Activated T-helper 1 cell treated with anti-CD3 and anti-CD28 coated beads, Interleukin-12 subunit alpha, Interleukin-12 subunit beta, Interleukin-2, Interleukin-4 antibody, amounts not matched to agents 30 ng/mL and 10 ng/mL and 1 ng/mL, durations not matched to agents 14 hours and 24 hours and 36 hours (primary cell): ENCODE measurements at regions not wholly inside any gene's neighbourhood (a gene's known extent, or its start where the extent isn't known, plus 50 kb on each side); places are given as distances from the start of the nearest gene placed in this dataset.
"Not testable (repeated sequence)": the region's sequence is repeated elsewhere in the genome, so short reads cannot be mapped to it uniquely, and the experiment has no call there.

Experiments
- DNase-seq: peaks from one replicate; pipeline ENCODE4 v3.0.0; 2021; ENCODE audit warnings: low spot score
- H3K27ac Mint-ChIP-seq: one replicate; pipeline ENCODE4 v1.8.0; 2021; ENCODE audit warnings: mild to moderate bottlenecking, mixed read lengths
- H3K27me3 Mint-ChIP-seq: one replicate; pipeline ENCODE4 v1.8.0; 2022; ENCODE audit warnings: mild to moderate bottlenecking, moderate library complexity, mixed read lengths; ENCODE audit not compliant: insufficient read depth
- H3K36me3 Mint-ChIP-seq: one replicate; pipeline ENCODE4 v1.8.0; 2021; ENCODE audit warnings: low read depth, mixed read lengths
- H3K4me1 Mint-ChIP-seq: one replicate; pipeline ENCODE4 v1.8.0; 2021; ENCODE audit warnings: low read depth, mixed read lengths
- H3K4me3 Mint-ChIP-seq: one replicate; pipeline ENCODE4 v1.8.0; 2021; ENCODE audit warnings: mild to moderate bottlenecking, moderate library complexity, mixed read lengths
- H3K9me3 Mint-ChIP-seq: one replicate; pipeline ENCODE4 v1.8.0; 2021; ENCODE audit warnings: mixed read lengths
- intact Hi-C: fragments of 100-400 bp; cut with micrococcal nuclease; formaldehyde crosslinking; loops from one replicate; pipeline ENCODE4 v1.15.1; 2024

DNA sequence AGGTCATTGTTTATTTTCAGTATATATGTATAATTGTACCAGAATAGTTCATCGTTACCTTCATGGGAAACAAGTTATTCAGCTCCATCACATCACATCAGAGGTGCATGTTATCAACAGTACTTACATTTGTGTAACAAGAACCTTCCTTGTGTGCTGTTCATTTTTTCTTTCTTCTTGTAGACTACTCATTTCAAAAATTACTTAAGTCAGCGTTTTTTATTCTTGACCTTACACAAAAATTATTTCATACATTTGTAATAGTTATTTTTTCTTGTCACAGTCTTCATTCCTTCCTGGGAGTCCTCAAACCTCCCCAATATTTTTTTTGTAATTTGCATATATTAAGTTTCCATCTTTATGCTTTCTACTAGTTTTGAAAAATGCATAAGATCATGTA lies 725.7 kb upstream of the ADGRB3 start:
- intact Hi-C loops, result no loop called here
- Mint-ChIP-seq H3K4me1 (no peaks in the 10 kb centered on the region), H3K9me3 (peaks cover 10% of the 10 kb centered on the region), H3K27me3 (no peaks in the 10 kb centered on the region), H3K4me3 (no peak overlapping the region), H3K36me3 (no peaks in the 10 kb centered on the region), H3K27ac (no peak overlapping the region)
- DNase-seq, result no peak

GRCh38 chr6:67908379-67908778 lies 726.7 kb upstream of the ADGRB3 start:
- intact Hi-C loops, result no loop called here
- Mint-ChIP-seq H3K27ac (no peak overlapping the region), H3K9me3 (peaks cover 15% of the 10 kb centered on the region), H3K4me1 (no peaks in the 10 kb centered on the region), H3K36me3 (no peaks in the 10 kb centered on the region), H3K27me3 (no peaks in the 10 kb centered on the region), H3K4me3 (no peak overlapping the region)
- no peak for DNase-seq

DNA sequence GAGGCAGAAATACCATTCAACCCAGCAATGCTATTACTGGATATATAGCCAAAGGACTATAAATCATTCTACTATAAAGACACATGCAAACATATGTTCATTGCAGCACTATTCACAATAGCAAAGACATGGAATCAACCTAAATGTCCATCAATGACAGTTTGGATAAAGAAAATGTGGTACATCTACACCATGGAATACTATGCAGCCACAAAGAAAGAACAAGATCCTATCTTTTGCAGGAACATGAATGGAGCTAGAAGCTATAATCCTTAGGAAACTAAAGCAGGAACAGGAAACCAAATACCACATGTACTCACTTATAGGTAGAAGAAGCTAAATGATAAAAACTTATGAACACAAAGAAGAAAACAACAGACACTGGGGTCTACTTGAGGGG lies 730.3 kb upstream of the ADGRB3 start:
- intact Hi-C loops, H3K36me3 Mint-ChIP-seq, H3K4me1 Mint-ChIP-seq, H3K27ac Mint-ChIP-seq, H3K27me3 Mint-ChIP-seq, DNase-seq, H3K4me3 Mint-ChIP-seq: not testable (repeated sequence)
- H3K9me3 Mint-ChIP-seq, result peaks cover 27% of the 10 kb centered on the region

GRCh38 chr6:67898875-67899274 lies 736.2 kb upstream of the ADGRB3 start:
- Mint-ChIP-seq H3K4me3 (no peak overlapping the region), H3K4me1 (no peaks in the 10 kb centered on the region), H3K27me3 (no peaks in the 10 kb centered on the region), H3K9me3 (peaks cover 23% of the 10 kb centered on the region), H3K27ac (no peak overlapping the region), H3K36me3 (no peaks in the 10 kb centered on the region)
- no peak for DNase-seq
- intact Hi-C loops, result no loop called here

DNA sequence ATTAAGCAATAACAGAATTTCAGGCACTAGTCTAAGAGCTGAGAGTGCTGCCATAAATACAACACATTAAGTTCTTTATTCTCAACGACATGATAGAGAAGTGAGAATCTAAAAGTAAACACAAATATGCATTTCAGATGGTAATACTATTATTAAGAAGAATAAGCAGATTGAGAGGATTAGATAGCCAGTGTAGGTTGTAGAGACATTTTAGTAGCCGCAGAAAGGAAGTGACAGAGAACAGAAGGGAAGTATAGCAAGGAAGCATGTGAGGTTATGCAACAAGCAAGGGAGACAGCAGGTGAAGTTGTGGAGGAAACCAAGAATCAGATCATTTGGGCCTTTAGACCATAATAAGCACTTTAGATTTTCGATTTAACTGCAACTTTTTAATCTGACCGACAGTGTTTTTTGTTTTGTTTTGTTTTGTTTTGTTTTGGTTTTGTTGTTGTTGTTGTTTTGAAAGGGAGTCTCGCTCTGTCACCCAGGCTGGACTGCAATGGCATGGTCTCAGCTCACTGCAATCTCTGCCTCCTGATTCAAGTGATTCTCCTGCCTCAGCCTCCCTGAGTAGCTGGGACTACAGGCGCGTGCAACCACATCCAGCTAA lies 737.0 kb upstream of the ADGRB3 start:
- Mint-ChIP-seq H3K4me3 (no peak overlapping the region), H3K27me3 (no peaks in the 10 kb centered on the region), H3K36me3 (no peaks in the 10 kb centered on the region), H3K9me3 (peaks cover 22% of the 10 kb centered on the region), H3K27ac (no peak overlapping the region), H3K4me1 (no peaks in the 10 kb centered on the region)
- intact Hi-C loops, result no loop called here
- DNase-seq, result no peak

- no peaks in the 10 kb centered on the region for H3K4me1 Mint-ChIP-seq
- H3K9me3 Mint-ChIP-seq, result peaks cover 10% of the 10 kb centered on the region
- no peaks in the 10 kb centered on the region for H3K27me3 Mint-ChIP-seq
- DNase-seq, result no peak
- H3K36me3 Mint-ChIP-seq, result no peaks in the 10 kb centered on the region
- H3K4me3 Mint-ChIP-seq, result no peak overlapping the region
- H3K27ac Mint-ChIP-seq, result no peak overlapping the region
- intact Hi-C loops, result no loop called here
Observed at GRCh38 chr6:67896476-67896875, 738.6 kb upstream of the ADGRB3 start.

- Mint-ChIP-seq H3K4me1 (no peaks in the 10 kb centered on the region), H3K27me3 (no peaks in the 10 kb centered on the region), H3K4me3 (no peak overlapping the region), H3K9me3 (peaks cover 19% of the 10 kb centered on the region), H3K27ac (no peak overlapping the region), H3K36me3 (no peaks in the 10 kb centered on the region)
- no peak for DNase-seq
- intact Hi-C loops, result no loop called here
Observed at GRCh38 chr6:67889682-67889995, 745.4 kb upstream of the ADGRB3 start.

DNA sequence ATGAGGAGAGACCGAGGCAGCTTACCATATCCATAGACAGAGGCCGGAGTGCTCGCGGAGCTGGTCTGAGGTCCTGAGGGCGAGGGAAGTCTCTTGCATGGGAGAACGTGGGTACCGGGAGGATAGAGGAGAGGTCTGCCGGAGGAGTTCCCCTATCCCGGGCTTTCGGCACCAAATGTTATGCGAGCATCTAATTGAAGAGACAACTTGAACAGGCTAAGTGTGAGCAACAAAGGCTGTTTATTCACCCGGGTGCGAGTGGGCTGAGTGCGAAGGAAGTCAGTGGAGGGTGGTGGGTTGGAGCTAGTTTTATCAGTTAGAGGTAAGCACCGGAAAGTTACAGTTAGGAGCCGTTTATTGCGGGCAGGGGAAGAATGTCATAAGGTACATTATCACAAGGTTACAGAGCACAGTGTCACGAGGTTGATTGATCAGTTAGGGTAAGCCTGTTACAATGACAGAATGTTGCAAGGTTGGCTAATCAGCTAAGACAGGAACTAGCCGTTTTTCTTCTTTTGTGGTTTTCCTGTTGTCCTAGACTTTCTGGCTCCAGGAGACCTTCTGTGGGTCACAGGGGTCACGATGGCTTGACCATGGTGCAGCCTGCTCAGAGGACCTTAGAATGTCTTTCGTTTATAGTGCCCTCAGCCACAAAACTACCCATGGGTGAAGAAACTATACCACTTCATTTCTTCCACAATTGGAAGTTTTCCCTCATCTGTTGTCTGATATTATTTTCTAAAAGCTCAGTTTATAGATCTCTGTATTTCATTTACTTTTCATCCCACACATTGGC lies 746.0 kb upstream of the ADGRB3 start:
- Mint-ChIP-seq H3K36me3 (no peaks in the 10 kb centered on the region), H3K27me3 (no peaks in the 10 kb centered on the region), H3K27ac (no peak overlapping the region), H3K4me1 (no peaks in the 10 kb centered on the region), H3K9me3 (peaks cover 19% of the 10 kb centered on the region), H3K4me3 (no peak overlapping the region)
- intact Hi-C loops, result no loop called here
- no peak for DNase-seq

- intact Hi-C loops, result no loop called here
- Mint-ChIP-seq H3K36me3 (no peaks in the 10 kb centered on the region), H3K9me3 (peaks cover 19% of the 10 kb centered on the region), H3K27me3 (no peaks in the 10 kb centered on the region), H3K4me3 (no peak overlapping the region), H3K27ac (no peak overlapping the region), H3K4me1 (no peaks in the 10 kb centered on the region)
- no peak for DNase-seq
Observed at GRCh38 chr6:67888546-67888885, 746.6 kb upstream of the ADGRB3 start.

DNA sequence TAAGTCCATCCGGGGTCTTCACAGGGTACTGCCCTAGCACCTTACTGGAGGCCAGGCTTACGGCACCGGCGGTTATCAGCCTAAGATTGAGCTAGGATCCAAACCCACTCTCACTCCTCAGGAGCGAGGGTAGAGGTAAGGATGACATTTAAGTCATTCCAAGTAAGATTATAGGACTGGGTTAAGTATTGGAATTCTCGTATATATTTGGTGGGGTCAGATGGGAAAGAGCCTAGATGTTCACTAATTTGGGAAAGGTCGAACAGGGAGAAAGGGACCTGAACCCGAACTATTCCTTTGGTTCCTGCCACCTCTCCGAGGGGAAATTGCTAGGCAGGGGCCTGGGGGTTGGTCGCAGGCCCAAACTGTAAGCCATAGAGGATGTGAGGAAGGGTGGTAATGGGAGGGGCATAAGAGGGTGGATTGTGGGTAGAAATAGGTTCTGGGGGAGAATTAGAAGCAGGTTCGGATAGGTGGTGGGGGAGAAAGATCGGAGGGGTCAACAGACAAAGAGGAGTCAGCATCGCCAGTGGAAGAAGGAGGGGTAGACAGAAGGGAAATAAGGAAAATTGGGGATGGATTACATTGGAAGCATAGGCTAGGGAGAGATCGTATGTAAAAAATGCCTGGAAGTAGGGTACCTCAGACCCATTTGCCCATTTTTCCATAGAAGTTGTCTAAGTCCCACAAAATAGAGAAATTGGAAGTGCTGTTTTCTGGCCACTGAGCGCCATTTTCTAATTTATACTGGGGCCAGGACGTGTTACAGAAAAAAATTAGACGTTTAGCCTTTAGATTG lies 747.1 kb upstream of the ADGRB3 start:
- peaks cover 19% of the 10 kb centered on the region for H3K9me3 Mint-ChIP-seq
- DNase-seq, result no peak
- intact Hi-C loops, result no loop called here
- H3K36me3 Mint-ChIP-seq, result no peaks in the 10 kb centered on the region
- no peaks in the 10 kb centered on the region for H3K4me1 Mint-ChIP-seq
- no peak overlapping the region for H3K27ac Mint-ChIP-seq
- H3K27me3 Mint-ChIP-seq, result no peaks in the 10 kb centered on the region
- no peak overlapping the region for H3K4me3 Mint-ChIP-seq

- Mint-ChIP-seq H3K4me1 (no peaks in the 10 kb centered on the region), H3K27ac (no peak overlapping the region), H3K36me3 (no peaks in the 10 kb centered on the region), H3K27me3 (no peaks in the 10 kb centered on the region), H3K9me3 (peaks cover 19% of the 10 kb centered on the region), H3K4me3 (no peak overlapping the region)
- intact Hi-C loops, result no loop called here
- no peak for DNase-seq
Observed at GRCh38 chr6:67887419-67887746, 747.7 kb upstream of the ADGRB3 start.

GRCh38 chr6:67886840-67887292 lies 748.2 kb upstream of the ADGRB3 start:
- H3K36me3 Mint-ChIP-seq, result no peaks in the 10 kb centered on the region
- H3K4me3 Mint-ChIP-seq, result no peak overlapping the region
- peaks cover 19% of the 10 kb centered on the region for H3K9me3 Mint-ChIP-seq
- no peaks in the 10 kb centered on the region for H3K4me1 Mint-ChIP-seq
- intact Hi-C loops, result no loop called here
- no peaks in the 10 kb centered on the region for H3K27me3 Mint-ChIP-seq
- no peak for DNase-seq
- H3K27ac Mint-ChIP-seq, result no peak overlapping the region

DNA sequence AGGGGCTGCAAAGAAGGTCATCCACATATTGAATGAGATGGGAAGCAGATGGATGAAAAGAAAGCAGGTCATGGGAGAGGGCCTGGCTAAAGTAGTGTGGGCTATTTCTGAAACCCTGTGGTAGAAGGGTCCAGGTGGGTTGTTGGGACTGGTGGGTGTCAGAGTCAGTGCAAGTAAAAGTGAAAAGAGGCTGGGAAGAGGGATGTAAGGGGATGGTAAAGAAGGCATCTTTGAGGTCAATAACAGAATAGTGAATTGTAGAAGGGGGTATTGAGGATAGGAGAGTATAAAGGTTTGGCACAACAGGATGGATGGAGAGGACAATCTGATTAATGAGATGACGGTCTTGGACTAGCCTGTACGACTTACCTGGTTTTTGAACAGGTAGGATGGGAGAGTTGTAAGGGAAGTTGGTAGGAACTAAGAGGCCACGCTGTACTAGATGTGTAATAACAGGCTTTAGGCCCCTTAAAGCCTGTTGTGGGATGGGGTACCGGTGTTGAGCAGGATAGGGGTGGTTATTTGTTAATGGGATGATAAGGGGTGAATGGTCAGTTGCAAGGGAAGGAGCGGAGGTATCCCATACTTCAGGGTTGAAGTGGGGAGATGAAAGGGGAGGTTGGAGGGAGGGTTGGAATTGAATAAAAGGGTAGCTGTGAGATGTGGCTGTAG lies 748.9 kb upstream of the ADGRB3 start:
- Mint-ChIP-seq H3K36me3 (no peaks in the 10 kb centered on the region), H3K9me3 (peaks cover 19% of the 10 kb centered on the region), H3K27ac (no peak overlapping the region), H3K4me1 (no peaks in the 10 kb centered on the region), H3K4me3 (no peak overlapping the region), H3K27me3 (no peaks in the 10 kb centered on the region)
- DNase-seq, result no peak
- intact Hi-C loops, result no loop called here
